ENCODE measurements at regions not wholly inside any gene's neighbourhood (a gene's known extent, or its start where the extent isn't known, plus 50 kb on each side); places are given as distances from the start of the nearest gene placed in this dataset.

DNA sequence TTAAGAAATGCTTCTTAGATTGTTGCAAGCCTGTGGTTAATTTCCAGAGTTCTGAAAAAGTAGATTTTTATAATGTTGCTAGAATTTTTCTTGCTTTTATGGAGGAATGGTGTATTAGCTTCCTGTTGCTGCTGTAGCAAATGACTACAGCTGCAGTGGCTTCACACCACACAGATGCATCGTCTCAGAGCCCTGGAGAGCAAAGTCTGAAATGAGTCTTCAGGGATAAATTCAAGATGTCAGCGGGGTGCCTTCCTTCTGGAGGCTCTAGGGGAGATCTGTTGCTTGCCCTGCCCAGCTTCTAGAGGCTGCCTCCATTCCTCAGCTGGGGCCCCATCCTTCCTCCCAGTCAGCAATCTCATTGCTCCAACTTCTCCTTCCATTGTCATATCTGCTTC is 187.8 kb downstream of the ZNF516 start:
- no peaks in the 10 kb centered on the region for H3K9me3 Mint-ChIP-seq
- POLR2A ChIA-PET (ENCODE audit: partially characterized antibody) = no interaction called here
- no peaks in the 10 kb centered on the region for H3K4me1 ChIP-seq (ENCODE audit: insufficient read depth, low read length)
- CTCF ChIA-PET (ENCODE audit: partially characterized antibody) = no interaction called here
- H3K4me1 Mint-ChIP-seq = no peaks in the 10 kb centered on the region
- H3K27me3 ChIP-seq (ENCODE audit: insufficient read depth, low read length) = no peaks in the 10 kb centered on the region
- no peak for DNase-seq
- intact Hi-C loops (cut with micrococcal nuclease) = no loop called here
- no peak overlapping the region for H3K27ac ChIP-seq (ENCODE audit: low read depth, low read length)
- peaks cover 5 to 7% of the 10 kb centered on the region in 2 donors for H3K27me3 Mint-ChIP-seq
- no peak overlapping the region for H3K4me3 ChIP-seq (ENCODE audit: low read length in 2 of 2)
- H3K36me3 Mint-ChIP-seq = no peaks in the 10 kb centered on the region
- H3K4me3 Mint-ChIP-seq = no peak overlapping the region
- H3K36me3 ChIP-seq (ENCODE audit: insufficient read depth, low read length) = no peaks in the 10 kb centered on the region
- H3K9me3 ChIP-seq (ENCODE audit: control insufficient read depth in 1 of 2, low read length in 2 of 2) = no peaks in the 10 kb centered on the region
- no peak overlapping the region for H3K27ac Mint-ChIP-seq

- Histone ChIP-seq H3K4me1 (ENCODE audit: insufficient read depth, low read length) (no peaks in the 10 kb centered on the region), H3K9me3 (ENCODE audit: control insufficient read depth in 1 of 2, low read length in 2 of 2) (no peaks in the 10 kb centered on the region), H3K27ac (ENCODE audit: low read depth, low read length) (no peak overlapping the region), H3K36me3 (ENCODE audit: insufficient read depth, low read length) (no peaks in the 10 kb centered on the region), H3K4me3 (ENCODE audit: low read length in 2 of 2) (no peak overlapping the region), H3K27me3 (ENCODE audit: insufficient read depth, low read length) (no peaks in the 10 kb centered on the region)
- H3K36me3 Mint-ChIP-seq = no peaks in the 10 kb centered on the region
- peaks cover 3 to 7% of the 10 kb centered on the region in 2 donors for H3K27me3 Mint-ChIP-seq
- H3K4me1 Mint-ChIP-seq = no peaks in the 10 kb centered on the region
- no peak overlapping the region for H3K4me3 Mint-ChIP-seq
- DNase-seq = no peak
- intact Hi-C loops (cut with micrococcal nuclease) = no loop called here
- no peaks in the 10 kb centered on the region for H3K9me3 Mint-ChIP-seq
- no peak overlapping the region for H3K27ac Mint-ChIP-seq
- ChIA-PET POLR2A (ENCODE audit: partially characterized antibody) (no interaction called here), CTCF (ENCODE audit: partially characterized antibody) (no interaction called here)
These were observed 188.3 kb downstream of the ZNF516 start for GRCh38 chr18:76306685-76307292.

GRCh38 chr18:76285866-76286265 is 209.2 kb downstream of the ZNF516 start:
- Histone ChIP-seq H3K27ac (ENCODE audit: low read depth, low read length) (no peak overlapping the region), H3K4me3 (ENCODE audit: low read length in 2 of 2) (no peak overlapping the region), H3K27me3 (ENCODE audit: insufficient read depth, low read length) (no peaks in the 10 kb centered on the region), H3K9me3 (ENCODE audit: control insufficient read depth in 1 of 2, low read length in 2 of 2) (no peaks in the 10 kb centered on the region), H3K4me1 (ENCODE audit: insufficient read depth, low read length) (no peaks in the 10 kb centered on the region), H3K36me3 (ENCODE audit: insufficient read depth, low read length) (no peaks in the 10 kb centered on the region)
- ChIA-PET CTCF (ENCODE audit: partially characterized antibody) (no interaction called here), POLR2A (ENCODE audit: partially characterized antibody) (no interaction called here)
- no peaks in the 10 kb centered on the region for H3K4me1 Mint-ChIP-seq
- no peak overlapping the region for H3K4me3 Mint-ChIP-seq
- peaks cover 0 to 26% (median 10%) of the 10 kb centered on the region in 8 donors for H3K9me3 Mint-ChIP-seq
- intact Hi-C loops (cut with micrococcal nuclease) = no loop called here
- no peak overlapping the region for H3K27ac Mint-ChIP-seq
- H3K27me3 Mint-ChIP-seq = peaks cover 5% of the 10 kb centered on the region in 2 donors
- DNase-seq = no peak
- no peaks in the 10 kb centered on the region for H3K36me3 Mint-ChIP-seq

DNA sequence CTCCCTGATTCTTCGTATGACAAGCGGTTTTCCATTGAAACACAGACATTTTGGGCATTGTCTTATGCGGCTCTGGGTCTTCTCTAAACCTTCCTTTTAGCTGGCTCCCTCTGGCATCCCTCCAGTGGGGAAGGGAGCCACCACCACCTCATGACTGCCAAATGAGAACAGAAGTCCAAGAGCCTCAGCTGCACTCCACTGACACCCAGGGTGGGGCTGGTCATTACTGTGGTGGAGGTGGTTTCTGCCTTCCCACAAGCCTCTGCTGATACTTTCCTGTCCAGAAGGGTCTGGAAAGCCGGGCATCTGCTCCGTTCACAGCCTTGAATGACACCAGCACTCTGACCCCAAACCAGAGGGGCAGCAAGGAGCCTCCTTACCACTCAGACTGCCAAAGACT is 213.5 kb downstream of the ZNF516 start:
- ChIA-PET CTCF (ENCODE audit: partially characterized antibody) (no interaction called here), POLR2A (ENCODE audit: partially characterized antibody) (no interaction called here)
- Mint-ChIP-seq H3K27me3 (peaks cover 5 to 6% of the 10 kb centered on the region in 2 donors), H3K27ac (no peak overlapping the region), H3K4me3 (no peak overlapping the region), H3K9me3 (peaks cover 0 to 12% (median 2%) of the 10 kb centered on the region in 8 donors), H3K4me1 (no peaks in the 10 kb centered on the region), H3K36me3 (no peaks in the 10 kb centered on the region)
- H3K27ac ChIP-seq (ENCODE audit: low read depth, low read length) = no peak overlapping the region
- H3K36me3 ChIP-seq (ENCODE audit: insufficient read depth, low read length) = no peaks in the 10 kb centered on the region
- H3K27me3 ChIP-seq (ENCODE audit: insufficient read depth, low read length) = no peaks in the 10 kb centered on the region
- DNase-seq = no peak
- no peaks in the 10 kb centered on the region for H3K9me3 ChIP-seq (ENCODE audit: control insufficient read depth in 1 of 2, low read length in 2 of 2)
- H3K4me3 ChIP-seq (ENCODE audit: low read length in 2 of 2) = no peak overlapping the region
- H3K4me1 ChIP-seq (ENCODE audit: insufficient read depth, low read length) = no peaks in the 10 kb centered on the region
- intact Hi-C loops (cut with micrococcal nuclease) = no loop called here

DNA sequence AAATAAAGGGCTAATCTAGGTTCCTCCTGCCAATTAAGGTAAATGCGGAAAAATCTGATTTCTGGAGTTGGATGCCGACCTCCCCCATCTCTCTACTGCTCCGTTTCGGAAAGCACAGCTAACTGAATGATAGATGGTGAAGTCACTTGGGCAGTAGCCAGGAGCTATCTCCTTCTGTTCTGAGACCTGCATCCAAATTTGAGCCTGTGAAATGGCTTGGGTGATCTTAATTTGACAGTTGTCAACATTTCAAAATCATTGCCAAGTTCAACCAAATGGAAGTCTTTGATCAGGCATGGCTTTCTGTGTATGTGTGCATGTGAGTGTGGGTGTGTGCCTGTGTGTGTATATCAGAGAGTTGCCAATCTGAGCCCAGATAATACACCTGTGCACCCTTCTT is 217.2 kb downstream of the ZNF516 start:
- POLR2A ChIA-PET (ENCODE audit: partially characterized antibody) = no interaction called here
- Histone ChIP-seq H3K4me3 (ENCODE audit: low read length in 2 of 2) (no peak overlapping the region), H3K9me3 (ENCODE audit: control insufficient read depth in 1 of 2, low read length in 2 of 2) (no peaks in the 10 kb centered on the region), H3K27ac (ENCODE audit: low read depth, low read length) (no peak overlapping the region), H3K36me3 (ENCODE audit: insufficient read depth, low read length) (no peaks in the 10 kb centered on the region), H3K4me1 (ENCODE audit: insufficient read depth, low read length) (no peaks in the 10 kb centered on the region), H3K27me3 (ENCODE audit: insufficient read depth, low read length) (no peaks in the 10 kb centered on the region)
- no peak overlapping the region for H3K4me3 Mint-ChIP-seq
- no peaks in the 10 kb centered on the region for H3K36me3 Mint-ChIP-seq
- CTCF ChIA-PET (ENCODE audit: partially characterized antibody) = no interaction called here
- DNase-seq = no peak
- intact Hi-C loops (cut with micrococcal nuclease) = no loop called here
- no peak overlapping the region for H3K27ac Mint-ChIP-seq
- peaks cover 0 to 1% of the 10 kb centered on the region in 2 donors for H3K27me3 Mint-ChIP-seq
- H3K9me3 Mint-ChIP-seq = peaks cover 0 to 4% (median 0%) of the 10 kb centered on the region in 8 donors
- no peaks in the 10 kb centered on the region for H3K4me1 Mint-ChIP-seq

DNA sequence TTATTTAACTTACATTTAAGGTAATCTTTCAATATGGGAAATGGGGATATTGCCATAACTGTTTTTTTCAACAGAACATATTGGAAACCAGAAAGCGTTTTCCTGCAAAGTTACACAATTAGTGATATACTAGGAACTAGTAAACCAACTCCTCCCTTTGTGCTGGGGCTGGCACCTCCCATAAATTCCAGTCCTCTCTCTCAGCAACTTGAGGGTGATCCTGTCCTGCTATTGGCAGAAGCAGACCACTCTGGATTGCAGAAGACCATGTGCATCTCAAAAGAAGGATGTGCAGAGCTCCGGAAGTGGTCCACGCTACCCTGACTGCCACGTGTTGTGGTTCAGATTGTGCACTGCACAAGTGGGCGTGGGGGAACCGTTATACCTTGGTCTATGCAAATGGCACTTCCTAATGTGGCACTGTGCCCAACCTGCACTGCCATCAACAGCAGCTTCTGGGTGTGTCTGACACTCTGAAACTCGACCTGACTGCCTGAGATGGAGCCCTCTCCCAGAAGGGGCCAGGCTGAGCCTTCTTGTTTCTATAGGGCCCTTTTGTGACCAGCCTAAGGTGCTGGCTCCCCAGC is 219.2 kb downstream of the ZNF516 start:
- H3K27me3 ChIP-seq (ENCODE audit: insufficient read depth, low read length) = no peaks in the 10 kb centered on the region
- Mint-ChIP-seq H3K36me3 (no peaks in the 10 kb centered on the region), H3K4me1 (no peaks in the 10 kb centered on the region), H3K4me3 (no peak overlapping the region), H3K27me3 (peaks cover 0 to 1% of the 10 kb centered on the region in 2 donors), H3K27ac (no peak overlapping the region), H3K9me3 (peaks cover 0 to 4% (median 0%) of the 10 kb centered on the region in 8 donors)
- no peak overlapping the region for H3K4me3 ChIP-seq (ENCODE audit: low read length in 2 of 2)
- H3K36me3 ChIP-seq (ENCODE audit: insufficient read depth, low read length) = no peaks in the 10 kb centered on the region
- POLR2A ChIA-PET (ENCODE audit: partially characterized antibody) = no interaction called here
- H3K9me3 ChIP-seq (ENCODE audit: control insufficient read depth in 1 of 2, low read length in 2 of 2) = no peaks in the 10 kb centered on the region
- intact Hi-C loops (cut with micrococcal nuclease) = no loop called here
- DNase-seq = no peak
- CTCF ChIA-PET (ENCODE audit: partially characterized antibody) = no interaction called here
- no peak overlapping the region for H3K27ac ChIP-seq (ENCODE audit: low read depth, low read length)
- no peaks in the 10 kb centered on the region for H3K4me1 ChIP-seq (ENCODE audit: insufficient read depth, low read length)

GRCh38 chr18:76274468-76275289 is 220.4 kb downstream of the ZNF516 start:
- peaks cover 1 to 2% of the 10 kb centered on the region in 2 donors for H3K27me3 Mint-ChIP-seq
- no peaks in the 10 kb centered on the region for H3K27me3 ChIP-seq (ENCODE audit: insufficient read depth, low read length)
- H3K27ac ChIP-seq (ENCODE audit: low read depth, low read length) = no peak overlapping the region
- no peaks in the 10 kb centered on the region for H3K4me1 Mint-ChIP-seq
- no peaks in the 10 kb centered on the region for H3K36me3 ChIP-seq (ENCODE audit: insufficient read depth, low read length)
- H3K4me3 Mint-ChIP-seq = no peak overlapping the region
- CTCF ChIA-PET (ENCODE audit: partially characterized antibody) = no interaction called here
- POLR2A ChIA-PET (ENCODE audit: partially characterized antibody) = no interaction called here
- intact Hi-C loops (cut with micrococcal nuclease) = no loop called here
- no peaks in the 10 kb centered on the region for H3K9me3 ChIP-seq (ENCODE audit: control insufficient read depth in 1 of 2, low read length in 2 of 2)
- H3K4me3 ChIP-seq (ENCODE audit: low read length in 2 of 2) = no peak overlapping the region
- H3K27ac Mint-ChIP-seq = no peak overlapping the region
- peaks cover 0 to 4% (median 0%) of the 10 kb centered on the region in 8 donors for H3K9me3 Mint-ChIP-seq
- no peaks in the 10 kb centered on the region for H3K4me1 ChIP-seq (ENCODE audit: insufficient read depth, low read length)
- H3K36me3 Mint-ChIP-seq = no peaks in the 10 kb centered on the region
- no peak for DNase-seq
